ENCODE measurements at regions not wholly inside any gene's neighbourhood (a gene's known extent, or its start where the extent isn't known, plus 50 kb on each side); places are given as distances from the start of the nearest gene placed in this dataset.
"Not testable (repeated sequence)": the region's sequence is repeated elsewhere in the genome, so short reads cannot be mapped to it uniquely, and the experiment has no call there.

DNA sequence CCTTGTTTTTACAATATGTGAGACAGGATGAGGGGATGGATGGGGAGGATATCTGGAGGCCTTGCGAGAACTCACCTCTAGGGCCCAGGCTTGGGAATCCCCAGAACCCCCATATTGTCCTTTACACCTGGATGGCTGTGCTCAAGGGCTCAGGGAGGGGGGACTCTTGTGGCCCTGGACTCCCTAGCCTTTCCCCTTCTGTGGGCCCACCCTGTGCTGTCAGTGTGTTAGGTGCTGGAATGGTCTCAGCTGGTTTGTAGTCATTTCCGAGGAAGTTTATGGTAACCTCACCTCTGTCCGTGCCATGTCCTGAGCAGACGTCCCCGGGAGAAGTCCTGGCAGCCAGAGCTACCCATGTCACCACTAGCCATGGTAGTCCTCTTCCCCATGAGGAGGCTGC, 158.3 kb downstream of the KCNJ18 start:
- not testable (repeated sequence) for FAIRE-seq; DNase-seq (ENCODE audit: low spot score in 2 of 2)
